ENCODE measurements at regions not wholly inside any gene's neighbourhood (a gene's known extent, or its start where the extent isn't known, plus 50 kb on each side); places are given as distances from the start of the nearest gene placed in this dataset.

DNA sequence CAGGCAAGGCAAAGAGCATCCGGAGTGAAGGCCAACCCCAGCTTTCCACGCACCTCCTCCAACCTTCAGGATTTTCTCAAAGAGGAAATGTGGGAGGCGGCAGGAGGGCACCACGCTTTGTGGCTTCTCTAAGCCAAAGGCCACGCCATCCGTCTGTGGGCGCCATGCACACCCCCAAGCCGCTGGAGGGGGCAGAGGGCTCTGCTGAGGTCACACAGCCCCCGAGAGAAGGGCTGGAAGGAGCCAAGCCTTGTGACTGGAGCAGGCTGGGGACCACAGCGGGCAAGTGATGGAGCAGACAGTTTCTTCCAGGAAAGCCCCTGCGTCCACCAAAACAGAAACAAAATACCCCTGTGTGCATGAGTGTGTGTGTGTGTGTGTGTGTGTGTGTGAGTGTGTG is 527.4 kb downstream of the BRD1 start:
- no peaks in the 10 kb centered on the region for H3K9me2 ChIP-seq (replicated peaks; ENCODE audit: low read length)
- no peak overlapping the region for H3K4me2 ChIP-seq (ENCODE audit: low read length)
- H3K79me2 ChIP-seq (ENCODE audit: low read length) = no peaks in the 10 kb centered on the region
- H3F3A ChIP-seq (ENCODE audit: low read length, unreplicated experiment) = no peaks in the 10 kb centered on the region
- no peaks in the 10 kb centered on the region for H3K27me3 ChIP-seq (ENCODE audit: low read length)
- no peaks in the 10 kb centered on the region for H4K20me1 ChIP-seq (ENCODE audit: low read length)
- H3K9me3 ChIP-seq (ENCODE audit: low read length) = no peaks in the 10 kb centered on the region
- ChIA-PET CTCF (no interaction called here), POLR2A (ENCODE audit: unreplicated experiment) (no interaction called here)
- H3K4me3 ChIP-seq (ENCODE audit: low read length) = no peak overlapping the region
- H2AFZ ChIP-seq (ENCODE audit: low read length) = no peak overlapping the region
- no TSS peak for BruUV-seq (replicated peaks)
- no peak for ATAC-seq
- no peak overlapping the region for H3K9ac ChIP-seq (ENCODE audit: low read length)
- H3K4me1 ChIP-seq (ENCODE audit: insufficient read depth, low read length) = no peaks in the 10 kb centered on the region
- no peak overlapping the region for H3K27ac ChIP-seq (ENCODE audit: low read length)
- no peak for TF ChIP-seq EZH2phosphoT487 (IDR thresholded peaks at IDR 0.05; ENCODE audit: borderline replicate concordance, low read length)
- no peak for TF ChIP-seq EZH2 (IDR thresholded peaks at IDR 0.05; ENCODE audit: low read length, unreplicated experiment)
- TF ChIP-seq CTCF (conservative IDR thresholded peaks at IDR 0.05; ENCODE audit: low read depth, low read length) = no peak
- intact Hi-C loops (cut with micrococcal nuclease) = no loop called here
- no peak for DNase-seq
- no peaks in the 10 kb centered on the region for H3K36me3 ChIP-seq (ENCODE audit: low read depth, low read length)

DNA sequence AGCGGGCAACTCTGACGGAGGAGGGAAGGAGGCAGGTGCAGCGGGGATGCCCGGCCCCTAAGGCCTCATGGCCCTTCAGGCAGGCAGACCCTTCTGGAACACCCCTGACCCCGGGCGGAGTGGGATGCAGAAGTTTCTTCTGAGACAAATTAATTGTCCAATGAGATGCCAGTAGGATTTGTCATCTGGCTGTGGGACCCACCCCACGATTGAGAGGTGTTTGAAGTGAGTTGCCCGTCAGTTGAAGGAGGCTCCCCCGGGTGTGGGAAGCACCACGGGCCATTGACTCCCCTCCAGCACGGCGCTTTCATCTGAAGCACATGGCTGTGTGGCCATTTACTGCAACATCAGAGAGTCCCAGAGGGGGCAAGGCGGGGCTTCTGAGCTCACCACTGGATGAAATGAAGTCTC is 527.8 kb downstream of the BRD1 start:
- intact Hi-C loops (cut with micrococcal nuclease) = no loop called here
- ATAC-seq (no peak), DNase-seq (no peak)
- Histone ChIP-seq H4K20me1 (ENCODE audit: low read length) (no peaks in the 10 kb centered on the region), H3K9me3 (ENCODE audit: low read length) (no peaks in the 10 kb centered on the region), H3K4me3 (ENCODE audit: low read length) (no peak overlapping the region), H3K4me2 (ENCODE audit: low read length) (no peak overlapping the region), H3K79me2 (ENCODE audit: low read length) (no peaks in the 10 kb centered on the region), H3K9ac (ENCODE audit: low read length) (no peak overlapping the region), H3F3A (ENCODE audit: low read length, unreplicated experiment) (no peaks in the 10 kb centered on the region), H3K27me3 (ENCODE audit: low read length) (no peaks in the 10 kb centered on the region), H2AFZ (ENCODE audit: low read length) (no peak overlapping the region), H3K27ac (ENCODE audit: low read length) (no peak overlapping the region), H3K36me3 (ENCODE audit: low read depth, low read length) (no peaks in the 10 kb centered on the region), H3K4me1 (ENCODE audit: insufficient read depth, low read length) (no peaks in the 10 kb centered on the region), H3K9me2 (replicated peaks; ENCODE audit: low read length) (no peaks in the 10 kb centered on the region)
- CTCF ChIA-PET = no interaction called here
- no peak for TF ChIP-seq EZH2phosphoT487 (IDR thresholded peaks at IDR 0.05; ENCODE audit: borderline replicate concordance, low read length)
- TF ChIP-seq CTCF (conservative IDR thresholded peaks at IDR 0.05; ENCODE audit: low read depth, low read length) = no peak
- TF ChIP-seq EZH2 (IDR thresholded peaks at IDR 0.05; ENCODE audit: low read length, unreplicated experiment) = no peak
- no TSS peak for BruUV-seq (replicated peaks)
- POLR2A ChIA-PET (ENCODE audit: unreplicated experiment) = no interaction called here

- Histone ChIP-seq H2AFZ (ENCODE audit: low read length) (no peak overlapping the region), H3K9me2 (replicated peaks; ENCODE audit: low read length) (no peaks in the 10 kb centered on the region), H3K4me1 (ENCODE audit: insufficient read depth, low read length) (no peaks in the 10 kb centered on the region), H3K79me2 (ENCODE audit: low read length) (no peaks in the 10 kb centered on the region), H3K9ac (ENCODE audit: low read length) (no peak overlapping the region), H3K4me3 (ENCODE audit: low read length) (no peak overlapping the region), H3K9me3 (ENCODE audit: low read length) (no peaks in the 10 kb centered on the region), H3K27ac (ENCODE audit: low read length) (no peak overlapping the region), H3K27me3 (ENCODE audit: low read length) (no peaks in the 10 kb centered on the region), H3F3A (ENCODE audit: low read length, unreplicated experiment) (no peaks in the 10 kb centered on the region), H3K4me2 (ENCODE audit: low read length) (no peak overlapping the region), H3K36me3 (ENCODE audit: low read depth, low read length) (no peaks in the 10 kb centered on the region), H4K20me1 (ENCODE audit: low read length) (no peaks in the 10 kb centered on the region)
- BruUV-seq (replicated peaks) = no TSS peak
- CTCF ChIA-PET = no interaction called here
- no peak for DNase-seq
- no peak for ATAC-seq
- no peak for TF ChIP-seq EZH2 (IDR thresholded peaks at IDR 0.05; ENCODE audit: low read length, unreplicated experiment)
- no peak for TF ChIP-seq EZH2phosphoT487 (IDR thresholded peaks at IDR 0.05; ENCODE audit: borderline replicate concordance, low read length)
- no peak for TF ChIP-seq CTCF (conservative IDR thresholded peaks at IDR 0.05; ENCODE audit: low read depth, low read length)
- POLR2A ChIA-PET (ENCODE audit: unreplicated experiment) = no interaction called here
- intact Hi-C loops (cut with micrococcal nuclease) = no loop called here
These were observed 528.6 kb downstream of the BRD1 start for GRCh38 chr22:49298834-49299750.

All from PC-3 (cell line).